HG03342 (cell line): ENCODE measurements at regions not wholly inside any gene's neighbourhood (a gene's known extent, or its start where the extent isn't known, plus 50 kb on each side); places are given as distances from the start of the nearest gene placed in this dataset.
"Not testable (repeated sequence)": the region's sequence is repeated elsewhere in the genome, so short reads cannot be mapped to it uniquely, and the experiment has no call there.

Experiments used
- ATAC-seq: cut with Tn5 transposase; IDR thresholded peaks from one replicate; pipeline ENCODE4 v1.9.1; 2021; ENCODE audit warnings: mild to moderate bottlenecking, moderate library complexity; ENCODE audit not compliant: unreplicated experiment

DNA sequence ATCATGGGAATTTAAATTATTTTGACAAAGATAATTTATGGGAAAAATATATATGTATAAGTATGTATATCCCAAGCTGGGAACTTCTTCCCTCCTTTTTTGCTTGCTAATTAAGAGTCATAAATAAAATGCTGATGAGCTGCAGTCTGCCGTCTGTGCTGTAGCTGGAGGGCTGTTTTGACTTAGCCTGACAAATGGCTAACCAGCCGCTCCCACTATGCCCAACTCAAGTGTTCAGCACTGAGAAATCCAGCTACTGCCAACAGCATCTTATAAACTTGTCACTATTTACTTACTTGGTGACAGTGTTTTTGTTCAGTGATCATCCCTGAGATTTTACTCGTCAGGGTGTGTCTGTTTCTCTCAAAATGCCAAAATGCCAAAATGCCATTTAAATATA is 171.2 kb upstream of the PGRMC2 start:
- ATAC-seq = no peak

DNA sequence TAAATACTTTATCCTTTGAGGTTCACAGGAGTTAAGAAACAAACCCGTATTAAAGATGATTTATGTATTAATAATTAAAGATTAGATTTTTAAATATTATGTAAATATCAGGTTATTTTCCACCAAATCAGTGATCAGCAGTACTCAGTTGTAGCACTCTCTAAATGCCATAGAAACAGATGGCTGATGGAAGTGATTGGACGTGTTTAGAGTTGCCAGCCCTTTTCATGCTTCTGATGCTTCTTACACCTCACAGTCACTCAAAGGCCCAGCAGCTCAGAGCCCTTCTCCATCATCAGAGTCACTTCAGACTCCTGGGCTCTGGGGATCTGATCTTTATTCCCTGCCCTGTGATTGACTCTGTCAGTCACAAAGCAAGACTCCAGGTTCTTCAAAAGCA is 170.1 kb upstream of the PGRMC2 start:
- no peak for ATAC-seq

- ATAC-seq = no peak
Measured at GRCh38 chr4:128456171-128456570, 168.6 kb upstream of the PGRMC2 start.

GRCh38 chr4:128455480-128455879 is 167.9 kb upstream of the PGRMC2 start:
- no peak for ATAC-seq

- ATAC-seq = no peak
Measured at GRCh38 chr4:128454881-128455280, 167.3 kb upstream of the PGRMC2 start.

GRCh38 chr4:128454281-128454871 is 166.8 kb upstream of the PGRMC2 start:
- peak; percentile 99 for ATAC-seq

DNA sequence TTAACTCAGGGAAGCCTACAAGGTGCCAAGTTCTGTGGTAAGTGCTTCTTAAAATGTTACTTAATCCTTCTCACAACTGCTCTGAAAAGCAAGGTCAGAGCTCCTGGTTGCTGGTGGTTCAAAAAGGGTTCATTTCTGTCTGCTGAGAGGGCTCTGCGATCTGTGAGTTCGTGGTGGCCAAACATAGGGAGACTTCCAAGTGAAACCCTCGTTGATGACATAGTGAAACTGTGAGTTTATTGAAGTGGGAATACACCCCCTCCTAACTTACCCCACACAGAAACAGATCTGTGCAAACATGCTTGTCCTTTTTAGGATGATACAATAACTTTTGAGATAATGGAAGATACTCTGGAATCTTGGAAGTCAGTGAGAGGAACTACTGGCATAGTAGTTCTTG is 164.8 kb upstream of the PGRMC2 start:
- ATAC-seq = no peak

DNA sequence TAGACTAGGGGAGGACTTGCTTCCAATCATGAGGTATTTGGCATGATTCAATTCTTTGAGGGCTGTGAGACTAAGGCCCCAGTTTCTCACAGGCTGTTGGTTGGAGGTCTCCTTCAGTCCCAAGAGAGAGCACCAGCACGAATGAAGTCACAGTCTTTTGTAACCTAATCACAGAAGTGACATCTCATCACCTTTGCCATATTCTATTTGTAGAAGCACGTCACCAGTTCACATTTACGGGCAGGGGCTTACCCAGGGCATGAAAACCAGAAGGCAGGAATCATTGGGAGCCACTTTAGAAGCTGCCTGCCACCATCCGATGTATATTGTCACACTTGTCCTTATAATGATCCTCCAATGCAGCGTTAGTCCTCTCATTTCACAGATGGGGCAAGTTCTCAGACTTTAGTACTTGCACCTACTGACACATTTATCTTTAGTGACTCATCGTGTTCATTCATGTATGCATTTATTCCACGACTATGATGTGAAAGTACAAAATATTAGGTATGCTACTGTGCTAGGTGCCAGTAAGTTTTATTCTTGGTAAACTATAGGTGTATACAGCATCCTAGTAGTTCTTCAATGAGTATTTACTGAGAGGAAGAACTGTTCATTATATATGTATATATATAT is 163.8 kb upstream of the PGRMC2 start:
- ATAC-seq = no peak

- ATAC-seq = no peak
Measured at GRCh38 chr4:128450326-128451120, 162.9 kb upstream of the PGRMC2 start.

DNA sequence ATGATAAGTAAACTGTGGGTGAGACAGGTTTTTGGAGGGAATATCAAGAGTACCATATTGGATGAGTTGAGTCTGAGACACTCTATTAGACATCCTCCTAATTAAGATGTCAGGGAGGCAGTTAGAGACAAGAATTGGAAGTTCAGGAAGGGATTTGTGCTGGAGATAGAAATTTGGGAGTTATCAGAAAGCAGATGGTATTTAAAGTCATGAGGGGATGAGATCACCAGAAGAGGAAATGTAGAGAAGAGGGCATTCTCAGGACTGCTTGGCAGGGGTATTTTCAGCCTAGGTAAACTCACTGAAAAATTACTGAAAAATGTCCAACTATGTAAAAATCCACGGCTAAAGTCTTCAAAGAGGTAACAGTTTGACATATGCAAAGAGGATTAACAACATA is 161.6 kb upstream of the PGRMC2 start:
- no peak for ATAC-seq

DNA sequence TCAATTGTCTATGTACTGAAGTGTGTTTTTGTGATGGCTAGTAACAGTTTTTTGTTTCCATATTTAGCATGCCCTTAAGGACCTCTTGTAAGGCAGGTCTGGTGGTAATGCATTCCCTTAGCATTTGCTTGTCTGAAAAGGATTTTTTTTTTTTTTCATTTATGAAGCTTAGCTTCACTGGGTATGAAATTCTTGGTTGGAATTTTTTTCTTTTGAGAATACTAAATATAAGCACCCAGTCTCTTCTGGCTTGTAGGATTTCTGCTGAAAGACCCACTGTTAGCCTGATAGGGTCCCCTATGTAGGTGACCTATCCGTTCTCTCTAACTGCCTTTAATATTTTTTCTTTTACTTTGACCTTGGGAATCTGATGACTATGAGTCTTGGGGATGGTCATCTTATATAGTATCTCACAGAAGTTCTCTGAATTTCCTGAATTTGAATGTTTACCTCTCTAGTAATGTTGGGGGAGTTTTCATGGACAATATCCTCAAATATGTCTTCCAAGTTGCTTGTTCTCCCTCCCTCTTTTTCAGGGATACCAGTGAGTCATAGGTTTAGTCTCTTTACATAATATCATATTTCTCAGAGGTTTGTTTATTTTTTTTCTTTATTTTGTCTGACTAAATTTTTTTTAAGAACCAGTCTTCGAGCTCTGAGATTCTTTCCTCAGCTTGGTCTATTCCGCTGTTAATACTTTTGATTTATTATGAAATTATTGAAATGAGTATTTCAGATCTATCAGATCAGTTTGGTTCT is 157.1 kb upstream of the PGRMC2 start:
- ATAC-seq = no peak

GRCh38 chr4:128440923-128441322 is 153.3 kb upstream of the PGRMC2 start:
- no peak for ATAC-seq

- not testable (repeated sequence) for ATAC-seq
Measured at GRCh38 chr4:128437023-128437422, 149.4 kb upstream of the PGRMC2 start.

GRCh38 chr4:128429023-128429613 is 141.5 kb upstream of the PGRMC2 start:
- not testable (repeated sequence) for ATAC-seq

GRCh38 chr4:128428397-128428796 is 140.8 kb upstream of the PGRMC2 start:
- ATAC-seq = no peak

DNA sequence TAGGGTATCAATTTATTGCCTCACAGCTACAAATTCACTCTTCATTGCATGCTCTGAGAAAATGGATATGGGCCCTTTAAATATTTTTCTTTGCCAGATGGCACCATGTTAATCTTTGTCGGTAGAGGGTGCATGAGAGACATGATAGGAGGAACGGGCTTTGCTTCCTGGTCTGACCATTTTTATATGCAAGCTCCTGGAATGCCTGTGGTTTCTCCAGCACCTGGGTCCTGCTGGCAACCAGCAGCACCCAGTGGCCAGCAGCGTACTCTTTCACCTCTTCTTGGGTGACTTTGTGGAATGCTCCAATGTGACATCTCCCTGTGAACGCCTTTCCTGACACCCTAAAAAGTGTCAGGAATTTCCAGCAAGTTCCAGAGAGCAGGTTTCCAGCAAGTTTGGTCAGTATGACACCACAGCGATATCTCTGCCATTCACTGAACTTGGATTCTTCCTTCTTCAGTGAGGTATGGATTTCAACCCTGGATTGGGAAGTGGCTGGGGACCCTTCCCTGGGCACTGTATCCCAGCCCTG is 140.3 kb upstream of the PGRMC2 start:
- ATAC-seq = no peak

- no peak for ATAC-seq
Measured at GRCh38 chr4:128424527-128425497, 137.2 kb upstream of the PGRMC2 start.

DNA sequence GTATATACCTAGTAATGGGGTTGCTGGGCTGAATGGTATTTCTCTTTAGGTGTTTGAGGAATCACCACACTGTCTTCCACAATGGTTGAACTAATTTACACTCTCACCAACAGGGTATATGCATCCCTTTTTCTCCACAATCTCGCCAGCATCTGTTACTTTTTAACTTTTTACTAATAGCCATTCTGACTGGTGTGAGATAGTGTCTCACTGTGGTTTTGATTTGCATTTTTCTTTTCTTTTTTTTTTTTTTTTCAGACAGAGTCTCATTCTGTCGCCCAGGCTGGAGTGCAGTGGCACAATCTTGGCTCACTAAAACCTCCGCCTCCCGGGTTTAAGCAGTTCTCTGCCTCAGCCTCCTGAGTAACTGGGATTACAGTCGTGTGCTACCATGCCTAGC is 134.7 kb upstream of the PGRMC2 start:
- ATAC-seq = peak; percentile 79

DNA sequence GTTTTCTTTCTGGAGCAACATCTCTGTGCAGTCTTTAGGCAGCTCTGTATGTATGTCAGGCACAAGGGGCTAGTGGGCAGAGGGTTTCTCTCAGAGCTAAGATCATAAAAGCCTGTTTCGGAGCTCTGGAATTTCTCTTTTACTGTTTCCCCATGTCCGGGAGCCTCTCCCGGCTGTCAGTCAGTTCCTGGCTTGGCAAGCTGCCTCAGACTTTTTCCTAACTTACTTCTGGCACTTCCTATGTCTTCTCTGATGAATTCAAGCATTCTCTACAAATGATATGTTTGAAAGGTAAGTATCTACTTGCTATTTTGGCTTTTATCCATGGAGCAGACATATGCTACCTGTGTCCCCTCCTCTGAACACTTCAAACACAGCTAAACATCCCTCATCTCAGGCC is 129.3 kb upstream of the PGRMC2 start:
- ATAC-seq = no peak

DNA sequence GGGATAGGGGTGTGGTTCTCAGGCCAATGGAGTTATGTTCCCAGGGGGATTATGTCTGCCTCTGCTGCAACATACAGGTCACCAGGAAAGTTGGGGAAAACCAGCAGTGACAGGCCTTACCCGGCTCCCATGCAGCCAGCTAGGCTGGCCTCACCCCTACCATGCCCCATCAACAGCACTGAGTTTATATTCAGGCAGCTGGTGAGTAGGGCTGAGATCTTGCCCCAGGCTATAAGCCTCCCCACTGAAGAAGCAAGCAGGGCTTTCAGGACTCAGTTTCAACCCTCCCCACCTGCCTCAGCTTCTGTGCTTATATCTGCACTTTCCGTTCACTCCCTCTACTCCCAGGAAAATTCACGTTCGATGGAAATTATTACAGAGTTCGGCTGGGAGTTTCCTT is 122.4 kb upstream of the PGRMC2 start:
- ATAC-seq = no peak
